GM12878 (cell line): ENCODE measurements at regions not wholly inside any gene's neighbourhood (a gene's known extent, or its start where the extent isn't known, plus 50 kb on each side); places are given as distances from the start of the nearest gene placed in this dataset.
A peak's percentile ranks its signal among the peaks of the same experiment; 100 is the strongest.

Experiments used
- DPF2 ChIP-seq: fragments of 450-650 bp; IDR thresholded peaks from 2 replicates; pipeline ENCODE4 v1.6.1; 2017; ENCODE audit warnings: mild to moderate bottlenecking
- FOXM1 ChIP-seq: IDR thresholded peaks from 2 replicates; pipeline ENCODE4 v1.6.1; 2012; ENCODE audit warnings: low read depth, mild to moderate bottlenecking, inconsistent platforms, low read length, moderate library complexity
- MEF2A ChIP-seq: IDR thresholded peaks from 2 replicates; pipeline ENCODE4 v1.6.1; 2011; ENCODE audit warnings: low read depth, mild to moderate bottlenecking, low read length, moderate library complexity; ENCODE audit not compliant: insufficient read depth
- NFYB ChIP-seq: IDR thresholded peaks from 2 replicates; pipeline ENCODE4 v1.6.1; 2011; ENCODE audit warnings: low read depth, mild to moderate bottlenecking, low read length, improper control_type of control experiment, moderate library complexity; ENCODE audit not compliant: insufficient read depth
- NRF1 ChIP-seq: conservative IDR thresholded peaks from 2 replicates; pipeline ENCODE4 v1.6.1; 2011; ENCODE audit warnings: mild to moderate bottlenecking, low read depth, low read length, improper control_type of control experiment
- POU2F2 ChIP-seq: IDR thresholded peaks from 3 replicates; pipeline ENCODE4 v1.6.1; 2011; ENCODE audit warnings: low read depth, mild to moderate bottlenecking, low read length, borderline replicate concordance
- SP1 ChIP-seq: IDR thresholded peaks from one replicate; pipeline ENCODE4 v1.6.1; 2011; ENCODE audit warnings: low read depth, low read length
- SREBF1 ChIP-seq: IDR thresholded peaks from 2 replicates; pipeline ENCODE4 v1.6.1; 2012; ENCODE audit warnings: mild to moderate bottlenecking, low read length
- TF ChIP-seq, protein P1 (sequence below): IDR thresholded peaks from 2 replicates; pipeline ENCODE4 v1.6.1; 2011; ENCODE audit warnings: borderline replicate concordance, low read depth, mild to moderate bottlenecking, moderate library complexity, mixed read lengths, low read length; ENCODE audit not compliant: insufficient read depth; ENCODE audit errors: extremely low read length
- TF ChIP-seq, protein P2 (sequence below): fragments of 450-650 bp; IDR thresholded peaks from 2 replicates; pipeline ENCODE4 v1.6.1; 2016; ENCODE audit warnings: mild to moderate bottlenecking
- TF ChIP-seq, protein P3 (sequence below): fragments of 450-650 bp; IDR thresholded peaks from 2 replicates; pipeline ENCODE4 v1.6.1; 2018; ENCODE audit warnings: mild to moderate bottlenecking, low read depth, moderate library complexity; ENCODE audit not compliant: partially characterized antibody

DNA sequence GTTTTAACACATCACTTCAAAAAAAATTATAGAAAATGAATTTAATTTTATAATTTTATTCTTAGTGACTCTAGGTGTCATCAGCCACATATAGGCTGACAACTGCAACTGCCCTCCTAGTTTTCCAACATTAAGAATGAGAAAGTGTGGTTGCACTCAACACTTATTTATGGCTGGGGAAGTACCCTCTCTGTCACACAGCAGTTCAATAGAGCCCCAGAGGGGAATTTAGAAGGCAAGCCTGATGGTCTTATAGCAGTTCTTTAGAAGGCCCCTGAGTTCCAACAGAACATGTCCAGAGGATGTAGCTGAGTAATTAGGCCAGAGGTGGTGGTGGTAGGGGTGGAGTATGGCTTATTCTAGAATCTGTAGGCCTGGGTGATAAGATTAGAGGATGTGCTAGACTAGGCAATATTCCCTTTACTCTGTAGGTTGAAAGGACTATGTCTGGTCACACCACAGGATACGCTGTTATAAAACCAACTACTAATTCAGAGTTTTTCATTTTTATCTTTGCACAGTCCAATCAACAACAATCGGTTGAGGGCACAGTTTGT is 226.5 kb upstream of the CITED2 start (continued):
- TF ChIP-seq, protein P1, sequence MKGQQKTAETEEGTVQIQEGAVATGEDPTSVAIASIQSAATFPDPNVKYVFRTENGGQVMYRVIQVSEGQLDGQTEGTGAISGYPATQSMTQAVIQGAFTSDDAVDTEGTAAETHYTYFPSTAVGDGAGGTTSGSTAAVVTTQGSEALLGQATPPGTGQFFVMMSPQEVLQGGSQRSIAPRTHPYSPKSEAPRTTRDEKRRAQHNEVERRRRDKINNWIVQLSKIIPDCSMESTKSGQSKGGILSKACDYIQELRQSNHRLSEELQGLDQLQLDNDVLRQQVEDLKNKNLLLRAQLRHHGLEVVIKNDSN: no peak
- 0 out of 2 replicates have a peak, but pooled peaks have one; percentile 47 for TF ChIP-seq DPF2
- TF ChIP-seq NFYB: no peak
- TF ChIP-seq, protein P2, sequence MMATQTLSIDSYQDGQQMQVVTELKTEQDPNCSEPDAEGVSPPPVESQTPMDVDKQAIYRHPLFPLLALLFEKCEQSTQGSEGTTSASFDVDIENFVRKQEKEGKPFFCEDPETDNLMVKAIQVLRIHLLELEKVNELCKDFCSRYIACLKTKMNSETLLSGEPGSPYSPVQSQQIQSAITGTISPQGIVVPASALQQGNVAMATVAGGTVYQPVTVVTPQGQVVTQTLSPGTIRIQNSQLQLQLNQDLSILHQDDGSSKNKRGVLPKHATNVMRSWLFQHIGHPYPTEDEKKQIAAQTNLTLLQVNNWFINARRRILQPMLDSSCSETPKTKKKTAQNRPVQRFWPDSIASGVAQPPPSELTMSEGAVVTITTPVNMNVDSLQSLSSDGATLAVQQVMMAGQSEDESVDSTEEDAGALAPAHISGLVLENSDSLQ: 0 out of 2 replicates have a peak, but pooled peaks have one; percentile 7
- TF ChIP-seq MEF2A: peak; percentile 99
- TF ChIP-seq POU2F2: peak; percentile 41; the same call in 1 of the 3 replicates
- no peak for TF ChIP-seq NRF1
- peak; percentile 25 for TF ChIP-seq SP1
- TF ChIP-seq FOXM1: peak; percentile 95
- TF ChIP-seq, protein P3, sequence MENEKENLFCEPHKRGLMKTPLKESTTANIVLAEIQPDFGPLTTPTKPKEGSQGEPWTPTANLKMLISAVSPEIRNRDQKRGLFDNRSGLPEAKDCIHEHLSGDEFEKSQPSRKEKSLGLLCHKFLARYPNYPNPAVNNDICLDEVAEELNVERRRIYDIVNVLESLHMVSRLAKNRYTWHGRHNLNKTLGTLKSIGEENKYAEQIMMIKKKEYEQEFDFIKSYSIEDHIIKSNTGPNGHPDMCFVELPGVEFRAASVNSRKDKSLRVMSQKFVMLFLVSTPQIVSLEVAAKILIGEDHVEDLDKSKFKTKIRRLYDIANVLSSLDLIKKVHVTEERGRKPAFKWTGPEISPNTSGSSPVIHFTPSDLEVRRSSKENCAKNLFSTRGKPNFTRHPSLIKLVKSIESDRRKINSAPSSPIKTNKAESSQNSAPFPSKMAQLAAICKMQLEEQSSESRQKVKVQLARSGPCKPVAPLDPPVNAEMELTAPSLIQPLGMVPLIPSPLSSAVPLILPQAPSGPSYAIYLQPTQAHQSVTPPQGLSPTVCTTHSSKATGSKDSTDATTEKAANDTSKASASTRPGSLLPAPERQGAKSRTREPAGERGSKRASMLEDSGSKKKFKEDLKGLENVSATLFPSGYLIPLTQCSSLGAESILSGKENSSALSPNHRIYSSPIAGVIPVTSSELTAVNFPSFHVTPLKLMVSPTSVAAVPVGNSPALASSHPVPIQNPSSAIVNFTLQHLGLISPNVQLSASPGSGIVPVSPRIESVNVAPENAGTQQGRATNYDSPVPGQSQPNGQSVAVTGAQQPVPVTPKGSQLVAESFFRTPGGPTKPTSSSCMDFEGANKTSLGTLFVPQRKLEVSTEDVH: no peak
- no peak for TF ChIP-seq SREBF1
